Karpas-422 (cell line): ENCODE measurements at regions not wholly inside any gene's neighbourhood (a gene's known extent, or its start where the extent isn't known, plus 50 kb on each side); places are given as distances from the start of the nearest gene placed in this dataset.

ENCODE experiments used
- DNase-seq: peaks from one replicate; pipeline ENCODE4 v3.0.0-alpha.2; 2015
- H2AFZ ChIP-seq: fragments of 200-600 bp; sonication (generic); 2 replicates; pipeline ENCODE4 v1.6.1; 2014; ENCODE audit warnings: antibody characterized with exemption, low read length, mixed read lengths
- H3K27ac ChIP-seq: fragments of 200-600 bp; sonication (generic); 2 replicates; pipeline ENCODE4 v1.5.1; 2014; ENCODE audit warnings: mild to moderate bottlenecking, low read length, moderate library complexity
- H3K27me3 ChIP-seq: fragments of 200-600 bp; sonication (generic); 2 replicates; pipeline ENCODE4 v1.6.1; 2014; ENCODE audit warnings: low read length, mixed read lengths
- H3K36me3 ChIP-seq: fragments of 200-600 bp; sonication (generic); 2 replicates; pipeline ENCODE4 v1.6.1; 2014; ENCODE audit warnings: low read length, mixed read lengths; ENCODE audit not compliant: insufficient read depth
- H3K4me1 ChIP-seq: fragments of 200-600 bp; sonication (generic); 2 replicates; pipeline ENCODE4 v1.6.1; 2014; ENCODE audit warnings: mild to moderate bottlenecking, low read length, mixed read lengths
- H3K4me2 ChIP-seq: fragments of 200-600 bp; sonication (generic); 2 replicates; pipeline ENCODE4 v1.6.1; 2014; ENCODE audit warnings: low read length, low read depth, mild to moderate bottlenecking; ENCODE audit not compliant: poor library complexity, severe bottlenecking
- H3K4me3 ChIP-seq: fragments of 200-600 bp; sonication (generic); 2 replicates; pipeline ENCODE4 v1.5.1; 2014; ENCODE audit warnings: mild to moderate bottlenecking, antibody characterized with exemption, low read length, mixed read lengths
- H3K79me2 ChIP-seq: fragments of 200-600 bp; sonication (generic); 2 replicates; pipeline ENCODE4 v1.6.1; 2014; ENCODE audit warnings: mild to moderate bottlenecking, low read length, mixed read lengths
- H3K9ac ChIP-seq: fragments of 200-600 bp; sonication (generic); 2 replicates; pipeline ENCODE4 v1.6.0; 2014; ENCODE audit warnings: low read length
- H3K9me2 ChIP-seq: fragments of 200-600 bp; sonication (generic), shearing (Covaris generic); replicated peaks from 2 replicates; pipeline ENCODE4 v1.6.0; 2014; ENCODE audit warnings: mild to moderate bottlenecking, low read length, moderate library complexity; ENCODE audit not compliant: insufficient read depth
- H3K9me3 ChIP-seq: fragments of 300-700, 200-600 bp; sonication (generic); 2 replicates; pipeline ENCODE4 v1.6.1; 2014; ENCODE audit warnings: low read length, mixed read lengths
- H4K20me1 ChIP-seq: fragments of 200-600 bp; sonication (generic); 2 replicates; pipeline ENCODE4 v1.6.1; 2014; ENCODE audit warnings: mild to moderate bottlenecking, antibody characterized with exemption, low read length, low read depth; ENCODE audit not compliant: insufficient read depth

GRCh38 chr12:111101003-111101402 lies 180.6 kb upstream of the MYL2 start:
- no peaks in the 10 kb centered on the region for H3K27me3 ChIP-seq
- H3K9ac ChIP-seq = no peak overlapping the region
- H3K4me3 ChIP-seq = no peak overlapping the region
- no peak overlapping the region for H2AFZ ChIP-seq
- no peaks in the 10 kb centered on the region for H3K4me1 ChIP-seq
- no peak for DNase-seq
- no peaks in the 10 kb centered on the region for H3K79me2 ChIP-seq
- no peak overlapping the region for H3K27ac ChIP-seq
- H3K36me3 ChIP-seq = no peaks in the 10 kb centered on the region
- no peaks in the 10 kb centered on the region for H3K9me3 ChIP-seq
- H3K9me2 ChIP-seq = no peaks in the 10 kb centered on the region
- no peaks in the 10 kb centered on the region for H4K20me1 ChIP-seq
- H3K4me2 ChIP-seq = no peak overlapping the region

DNA sequence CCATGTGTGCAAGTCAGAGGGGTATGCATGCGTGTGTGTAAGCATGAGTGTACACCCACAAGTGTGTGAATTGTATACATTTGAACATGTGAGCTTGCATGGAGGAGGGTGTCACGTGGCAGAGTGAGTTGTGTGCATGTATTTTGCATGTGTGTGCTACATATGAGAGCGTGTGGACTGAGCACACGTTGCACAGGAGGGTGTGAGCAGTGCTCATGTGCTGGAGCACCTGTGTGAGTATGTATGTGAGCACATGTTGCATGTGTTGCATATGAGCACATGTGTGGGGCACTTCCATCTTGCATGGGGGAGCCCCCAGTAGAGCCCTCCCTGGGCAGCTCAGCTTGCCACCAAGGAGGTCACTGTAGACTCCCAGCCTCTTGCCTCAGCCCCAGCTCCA lies 180.2 kb upstream of the MYL2 start:
- H3K9ac ChIP-seq = no peak overlapping the region
- H3K27ac ChIP-seq = no peak overlapping the region
- no peak for DNase-seq
- no peaks in the 10 kb centered on the region for H3K79me2 ChIP-seq
- H3K27me3 ChIP-seq = no peaks in the 10 kb centered on the region
- no peaks in the 10 kb centered on the region for H3K9me3 ChIP-seq
- no peaks in the 10 kb centered on the region for H4K20me1 ChIP-seq
- H3K36me3 ChIP-seq = no peaks in the 10 kb centered on the region
- H3K9me2 ChIP-seq = no peaks in the 10 kb centered on the region
- H3K4me3 ChIP-seq = no peak overlapping the region
- H2AFZ ChIP-seq = no peak overlapping the region
- H3K4me1 ChIP-seq = no peaks in the 10 kb centered on the region
- no peak overlapping the region for H3K4me2 ChIP-seq

- H3K9me2 ChIP-seq = no peaks in the 10 kb centered on the region
- H3K9me3 ChIP-seq = no peaks in the 10 kb centered on the region
- no peak for DNase-seq
- no peaks in the 10 kb centered on the region for H4K20me1 ChIP-seq
- no peak overlapping the region for H3K9ac ChIP-seq
- H3K4me1 ChIP-seq = no peaks in the 10 kb centered on the region
- H3K4me2 ChIP-seq = no peak overlapping the region
- H3K27me3 ChIP-seq = no peaks in the 10 kb centered on the region
- no peaks in the 10 kb centered on the region for H3K79me2 ChIP-seq
- no peak overlapping the region for H3K4me3 ChIP-seq
- no peak overlapping the region for H2AFZ ChIP-seq
- no peaks in the 10 kb centered on the region for H3K36me3 ChIP-seq
- H3K27ac ChIP-seq = no peak overlapping the region
Measured at GRCh38 chr12:111100003-111100402, 179.6 kb upstream of the MYL2 start.

- no peak overlapping the region for H2AFZ ChIP-seq
- H3K9me3 ChIP-seq = no peaks in the 10 kb centered on the region
- H3K9ac ChIP-seq = no peak overlapping the region
- H3K27me3 ChIP-seq = no peaks in the 10 kb centered on the region
- H4K20me1 ChIP-seq = no peaks in the 10 kb centered on the region
- no peak overlapping the region for H3K4me3 ChIP-seq
- no peak overlapping the region for H3K4me2 ChIP-seq
- DNase-seq = no peak
- no peaks in the 10 kb centered on the region for H3K36me3 ChIP-seq
- no peak overlapping the region for H3K27ac ChIP-seq
- no peaks in the 10 kb centered on the region for H3K79me2 ChIP-seq
- H3K9me2 ChIP-seq = no peaks in the 10 kb centered on the region
- H3K4me1 ChIP-seq = no peaks in the 10 kb centered on the region
Measured at GRCh38 chr12:111099186-111099585, 178.8 kb upstream of the MYL2 start.

DNA sequence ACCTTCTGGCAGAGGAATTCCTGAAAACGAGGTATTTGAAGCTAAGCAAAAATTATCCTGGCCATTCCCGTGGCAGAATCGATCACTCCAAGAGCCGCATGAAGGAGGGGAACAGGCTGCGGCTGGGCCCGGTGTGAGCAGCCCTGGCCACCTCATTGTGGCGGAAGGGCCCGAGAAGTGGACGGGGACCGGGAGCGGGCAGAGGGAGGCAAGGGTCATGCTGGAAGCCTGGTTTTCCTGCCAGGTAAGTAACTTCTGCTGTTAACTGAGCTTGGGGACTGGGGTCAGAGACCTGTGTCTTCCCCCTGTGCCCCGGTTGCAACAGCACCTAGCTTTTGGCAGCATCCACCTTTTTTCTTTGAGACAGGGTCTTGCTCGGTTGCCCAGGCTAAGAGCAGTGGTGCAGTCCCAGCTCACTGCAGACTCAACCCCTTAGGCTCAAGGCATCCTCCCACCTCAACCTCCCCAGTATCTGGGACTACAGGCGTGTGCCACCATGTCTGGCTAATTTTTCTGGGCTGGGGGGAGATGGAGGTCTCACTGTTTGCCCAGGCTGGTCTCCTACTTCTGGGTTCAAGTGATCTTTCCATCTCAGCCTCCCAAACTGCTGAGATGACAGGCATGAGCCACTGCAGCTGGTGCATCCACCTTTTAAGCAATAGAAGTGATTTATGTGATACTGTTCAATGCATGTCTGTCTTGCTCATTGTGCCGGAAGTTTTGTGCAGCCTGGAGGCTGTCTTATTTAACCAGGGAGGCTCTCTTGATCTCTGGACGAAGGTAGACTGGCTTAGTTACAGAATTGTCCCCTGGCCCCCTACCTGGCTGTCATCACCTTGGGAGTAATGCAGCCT lies 174.0 kb upstream of the MYL2 start:
- no peaks in the 10 kb centered on the region for H3K36me3 ChIP-seq
- no peaks in the 10 kb centered on the region for H3K9me2 ChIP-seq
- H3K79me2 ChIP-seq = no peaks in the 10 kb centered on the region
- no peaks in the 10 kb centered on the region for H4K20me1 ChIP-seq
- H3K4me2 ChIP-seq = no peak overlapping the region
- no peaks in the 10 kb centered on the region for H3K4me1 ChIP-seq
- no peak overlapping the region for H3K4me3 ChIP-seq
- no peak for DNase-seq
- H2AFZ ChIP-seq = no peak overlapping the region
- H3K9me3 ChIP-seq = no peaks in the 10 kb centered on the region
- H3K9ac ChIP-seq = no peak overlapping the region
- no peaks in the 10 kb centered on the region for H3K27me3 ChIP-seq
- no peak overlapping the region for H3K27ac ChIP-seq

DNA sequence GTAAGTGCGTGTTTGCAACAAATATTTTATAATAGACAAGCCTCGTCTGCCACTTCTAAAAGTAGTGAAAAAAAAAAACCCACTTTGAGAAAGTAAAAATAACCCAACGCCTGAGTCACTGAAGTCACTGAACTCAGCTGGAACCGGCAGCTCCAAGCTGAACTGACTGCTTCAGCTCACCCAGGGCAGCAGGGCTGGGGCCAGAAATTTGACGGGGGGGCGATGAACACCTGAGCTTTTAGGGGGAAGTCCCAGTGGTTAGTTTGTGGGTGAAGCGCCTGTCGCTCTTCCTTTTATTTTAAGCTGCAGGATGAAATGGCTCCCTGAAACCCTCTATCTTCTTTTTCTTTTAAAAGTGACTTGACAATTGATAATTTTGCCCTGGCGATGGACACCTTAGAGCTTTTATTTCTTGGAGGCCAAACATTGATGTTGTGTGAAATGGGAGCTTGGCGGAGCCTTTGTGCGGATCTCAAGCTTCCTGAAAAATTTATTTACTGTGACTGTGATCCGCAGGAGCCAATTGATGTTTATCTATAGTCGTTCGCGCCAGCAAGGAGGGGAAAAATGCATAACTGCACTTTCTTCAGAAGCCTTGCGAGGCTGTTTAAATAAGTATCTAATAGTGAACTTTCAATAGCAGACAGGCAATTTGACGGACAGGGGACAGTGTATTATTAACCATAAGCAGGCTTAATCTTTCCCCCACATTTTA lies 173.2 kb upstream of the MYL2 start:
- no peaks in the 10 kb centered on the region for H3K9me2 ChIP-seq
- no peak overlapping the region for H3K4me3 ChIP-seq
- no peaks in the 10 kb centered on the region for H3K79me2 ChIP-seq
- H3K4me1 ChIP-seq = no peaks in the 10 kb centered on the region
- no peak overlapping the region for H3K9ac ChIP-seq
- no peaks in the 10 kb centered on the region for H3K27me3 ChIP-seq
- H3K27ac ChIP-seq = no peak overlapping the region
- no peak overlapping the region for H2AFZ ChIP-seq
- no peaks in the 10 kb centered on the region for H3K36me3 ChIP-seq
- DNase-seq = no peak
- no peaks in the 10 kb centered on the region for H4K20me1 ChIP-seq
- H3K9me3 ChIP-seq = no peaks in the 10 kb centered on the region
- H3K4me2 ChIP-seq = no peak overlapping the region

- no peak overlapping the region for H2AFZ ChIP-seq
- no peaks in the 10 kb centered on the region for H4K20me1 ChIP-seq
- no peak overlapping the region for H3K9ac ChIP-seq
- H3K4me2 ChIP-seq = no peak overlapping the region
- no peak for DNase-seq
- H3K4me1 ChIP-seq = no peaks in the 10 kb centered on the region
- no peaks in the 10 kb centered on the region for H3K36me3 ChIP-seq
- H3K9me3 ChIP-seq = no peaks in the 10 kb centered on the region
- H3K9me2 ChIP-seq = no peaks in the 10 kb centered on the region
- H3K4me3 ChIP-seq = no peak overlapping the region
- no peaks in the 10 kb centered on the region for H3K27me3 ChIP-seq
- H3K79me2 ChIP-seq = no peaks in the 10 kb centered on the region
- H3K27ac ChIP-seq = no peak overlapping the region
Measured at GRCh38 chr12:111091051-111091450, 170.7 kb upstream of the MYL2 start.

GRCh38 chr12:111089616-111090015 lies 169.2 kb upstream of the MYL2 start:
- H3K79me2 ChIP-seq = no peaks in the 10 kb centered on the region
- DNase-seq = no peak
- H2AFZ ChIP-seq = no peak overlapping the region
- no peak overlapping the region for H3K4me2 ChIP-seq
- H3K4me3 ChIP-seq = no peak overlapping the region
- no peaks in the 10 kb centered on the region for H3K4me1 ChIP-seq
- H3K36me3 ChIP-seq = no peaks in the 10 kb centered on the region
- no peak overlapping the region for H3K27ac ChIP-seq
- H3K27me3 ChIP-seq = no peaks in the 10 kb centered on the region
- H4K20me1 ChIP-seq = no peaks in the 10 kb centered on the region
- H3K9me2 ChIP-seq = no peaks in the 10 kb centered on the region
- H3K9me3 ChIP-seq = no peaks in the 10 kb centered on the region
- H3K9ac ChIP-seq = no peak overlapping the region
